ENCODE measurements at regions not wholly inside any gene's neighbourhood (a gene's known extent, or its start where the extent isn't known, plus 50 kb on each side); places are given as distances from the start of the nearest gene placed in this dataset.

GRCh38 chr1:184164536-184164935 is 113.0 kb downstream of the TSEN15 start:
- H3K4me3 ChIP-seq = no peak overlapping the region
- no peak for ATAC-seq
- peaks cover 4% of the 10 kb centered on the region for H3K4me1 ChIP-seq (ENCODE audit: low read depth)
- intact Hi-C loops (cut with DNase I, micrococcal nuclease) = no loop called here
- no peak for TF ChIP-seq CTCF (IDR thresholded peaks at IDR 0.05)
- H3K36me3 ChIP-seq (ENCODE audit: low read depth) = no peaks in the 10 kb centered on the region
- H3K9me3 ChIP-seq = no peaks in the 10 kb centered on the region
- no peak for DNase-seq

- Histone ChIP-seq H3K36me3 (ENCODE audit: low read depth) (no peaks in the 10 kb centered on the region), H3K4me1 (ENCODE audit: low read depth) (peaks cover 4% of the 10 kb centered on the region), H3K9me3 (no peaks in the 10 kb centered on the region), H3K4me3 (no peak overlapping the region)
- ATAC-seq (no peak), DNase-seq (no peak)
- intact Hi-C loops (cut with DNase I, micrococcal nuclease) = no loop called here
- TF ChIP-seq CTCF (IDR thresholded peaks at IDR 0.05) = no peak
Measured at GRCh38 chr1:184166485-184166884, 115.0 kb downstream of the TSEN15 start.

GRCh38 chr1:184167352-184167751 is 115.8 kb downstream of the TSEN15 start:
- DNase-seq (no peak), ATAC-seq (no peak)
- TF ChIP-seq CTCF (IDR thresholded peaks at IDR 0.05) = no peak
- H3K4me1 ChIP-seq (ENCODE audit: low read depth) = peaks cover 4% of the 10 kb centered on the region
- intact Hi-C loops (cut with DNase I, micrococcal nuclease) = no loop called here
- H3K9me3 ChIP-seq = no peaks in the 10 kb centered on the region
- no peak overlapping the region for H3K4me3 ChIP-seq
- no peaks in the 10 kb centered on the region for H3K36me3 ChIP-seq (ENCODE audit: low read depth)

- no peak for ATAC-seq
- Histone ChIP-seq H3K9me3 (no peaks in the 10 kb centered on the region), H3K36me3 (ENCODE audit: low read depth) (no peaks in the 10 kb centered on the region), H3K4me3 (no peak overlapping the region), H3K4me1 (ENCODE audit: low read depth) (no peaks in the 10 kb centered on the region)
- no peak for DNase-seq
- intact Hi-C loops (cut with DNase I, micrococcal nuclease) = no loop called here
- TF ChIP-seq CTCF (IDR thresholded peaks at IDR 0.05) = no peak
Measured at GRCh38 chr1:184170719-184171118, 119.2 kb downstream of the TSEN15 start.

GRCh38 chr1:184176058-184176457 is 124.5 kb downstream of the TSEN15 start:
- ATAC-seq = no peak
- DNase-seq = no peak
- H3K4me1 ChIP-seq (ENCODE audit: low read depth) = no peaks in the 10 kb centered on the region
- intact Hi-C loops (cut with DNase I, micrococcal nuclease) = no loop called here
- no peaks in the 10 kb centered on the region for H3K36me3 ChIP-seq (ENCODE audit: low read depth)
- no peak overlapping the region for H3K4me3 ChIP-seq
- TF ChIP-seq CTCF (IDR thresholded peaks at IDR 0.05) = no peak
- H3K9me3 ChIP-seq = no peaks in the 10 kb centered on the region

- intact Hi-C loops (cut with DNase I, micrococcal nuclease) = no loop called here
- no peak overlapping the region for H3K4me3 ChIP-seq
- no peak for TF ChIP-seq CTCF (IDR thresholded peaks at IDR 0.05)
- ATAC-seq = no peak
- DNase-seq = no peak
- no peaks in the 10 kb centered on the region for H3K9me3 ChIP-seq
- no peaks in the 10 kb centered on the region for H3K36me3 ChIP-seq (ENCODE audit: low read depth)
- no peaks in the 10 kb centered on the region for H3K4me1 ChIP-seq (ENCODE audit: low read depth)
Measured at GRCh38 chr1:184181044-184181443, 129.5 kb downstream of the TSEN15 start.
